ENCODE measurements at regions not wholly inside any gene's neighbourhood (a gene's known extent, or its start where the extent isn't known, plus 50 kb on each side); places are given as distances from the start of the nearest gene placed in this dataset.

GRCh38 chr4:177066746-177067145 is 242.9 kb upstream of the NEIL3 start:
- TF ChIP-seq CTCF (conservative IDR thresholded peaks at IDR 0.05; ENCODE audit: low read length) (no peak), EZH2phosphoT487 (IDR thresholded peaks at IDR 0.05; ENCODE audit: borderline replicate concordance) (no peak)

Measured in Loucy (cell line).